ENCODE measurements at regions not wholly inside any gene's neighbourhood (a gene's known extent, or its start where the extent isn't known, plus 50 kb on each side); places are given as distances from the start of the nearest gene placed in this dataset.

- no peak overlapping the region for H3K4me3 ChIP-seq (ENCODE audit: low read depth in 1 of 2, low read length in 2 of 2)
- DNase-seq, result no peak
- H3K27ac ChIP-seq (ENCODE audit: low read length), result no peak overlapping the region
Observed at GRCh38 chr10:21402606-21403083, 122.8 kb downstream of the SKIDA1 start.

GRCh38 chr10:21401196-21401595 lies 124.3 kb downstream of the SKIDA1 start:
- DNase-seq, result no peak
- no peak overlapping the region for H3K4me3 ChIP-seq (ENCODE audit: low read depth in 1 of 2, low read length in 2 of 2)

More at GRCh38 chr10:21402606-21403083, 122.8 kb downstream of the SKIDA1 start:
- no peaks in the 10 kb centered on the region for H3K27me3 ChIP-seq (ENCODE audit: insufficient read depth, low read length, poor library complexity)
- no peaks in the 10 kb centered on the region for H4K20me1 ChIP-seq (ENCODE audit: insufficient read depth, low read length)
- no peak overlapping the region for H3K4me2 ChIP-seq (ENCODE audit: insufficient read depth, low read length)
- H3K9me3 ChIP-seq (ENCODE audit: insufficient read depth, low read length, severe bottlenecking), result no peaks in the 10 kb centered on the region
- no peak for ATAC-seq (ENCODE audit: insufficient read depth, low read depth)
- H2AFZ ChIP-seq (ENCODE audit: low read depth, low read length), result no peak overlapping the region
- H3K9ac ChIP-seq (ENCODE audit: low read depth, low read length), result no peak overlapping the region
- TF ChIP-seq CTCF (IDR thresholded peaks at IDR 0.05; ENCODE audit: borderline replicate concordance, extremely low read depth, low read length, poor library complexity, severe bottlenecking) (no peak), EZH2 (IDR thresholded peaks at IDR 0.05; ENCODE audit: borderline replicate concordance, low read depth, low read length, severe bottlenecking) (no peak)
- peaks cover 8% of the 10 kb centered on the region; the same call in 1 of the 2 replicates for H3K4me1 ChIP-seq (ENCODE audit: insufficient read depth, low read length)
- H3K79me2 ChIP-seq (ENCODE audit: insufficient read depth, low read length), result no peaks in the 10 kb centered on the region
- H3K36me3 ChIP-seq (ENCODE audit: insufficient read depth, low read length), result no peaks in the 10 kb centered on the region

GRCh38 chr10:21399392-21400035 lies 126.0 kb downstream of the SKIDA1 start:
- no peak overlapping the region for H3K9ac ChIP-seq (ENCODE audit: low read depth, low read length)
- no peak for ATAC-seq (ENCODE audit: insufficient read depth, low read depth)
- no peak overlapping the region for H2AFZ ChIP-seq (ENCODE audit: low read depth, low read length)
- H3K4me3 ChIP-seq (ENCODE audit: low read depth in 1 of 2, low read length in 2 of 2), result no peak overlapping the region
- H3K9me3 ChIP-seq (ENCODE audit: insufficient read depth, low read length, severe bottlenecking), result no peaks in the 10 kb centered on the region
- no peaks in the 10 kb centered on the region for H3K79me2 ChIP-seq (ENCODE audit: insufficient read depth, low read length)
- TF ChIP-seq EZH2 (IDR thresholded peaks at IDR 0.05; ENCODE audit: borderline replicate concordance, low read depth, low read length, severe bottlenecking) (no peak), CTCF (IDR thresholded peaks at IDR 0.05; ENCODE audit: borderline replicate concordance, extremely low read depth, low read length, poor library complexity, severe bottlenecking) (no peak)
- DNase-seq, result no peak
- H3K4me2 ChIP-seq (ENCODE audit: insufficient read depth, low read length), result no peak overlapping the region
- no peaks in the 10 kb centered on the region for H3K36me3 ChIP-seq (ENCODE audit: insufficient read depth, low read length)
- H3K27me3 ChIP-seq (ENCODE audit: insufficient read depth, low read length, poor library complexity), result no peaks in the 10 kb centered on the region
- no peaks in the 10 kb centered on the region for H4K20me1 ChIP-seq (ENCODE audit: insufficient read depth, low read length)
- H3K4me1 ChIP-seq (ENCODE audit: insufficient read depth, low read length), result no peaks in the 10 kb centered on the region
- no peak overlapping the region for H3K27ac ChIP-seq (ENCODE audit: low read length)

More at GRCh38 chr10:21401196-21401595, 124.3 kb downstream of the SKIDA1 start:
- TF ChIP-seq CTCF (IDR thresholded peaks at IDR 0.05; ENCODE audit: borderline replicate concordance, extremely low read depth, low read length, poor library complexity, severe bottlenecking) (no peak), EZH2 (IDR thresholded peaks at IDR 0.05; ENCODE audit: borderline replicate concordance, low read depth, low read length, severe bottlenecking) (no peak)
- ATAC-seq (ENCODE audit: insufficient read depth, low read depth), result no peak
- no peaks in the 10 kb centered on the region for H3K27me3 ChIP-seq (ENCODE audit: insufficient read depth, low read length, poor library complexity)
- no peaks in the 10 kb centered on the region for H3K79me2 ChIP-seq (ENCODE audit: insufficient read depth, low read length)
- H3K36me3 ChIP-seq (ENCODE audit: insufficient read depth, low read length), result no peaks in the 10 kb centered on the region
- H3K4me2 ChIP-seq (ENCODE audit: insufficient read depth, low read length), result no peak overlapping the region
- no peak overlapping the region for H3K27ac ChIP-seq (ENCODE audit: low read length)
- no peak overlapping the region for H2AFZ ChIP-seq (ENCODE audit: low read depth, low read length)
- no peaks in the 10 kb centered on the region for H4K20me1 ChIP-seq (ENCODE audit: insufficient read depth, low read length)
- no peak overlapping the region for H3K9ac ChIP-seq (ENCODE audit: low read depth, low read length)
- no peaks in the 10 kb centered on the region for H3K9me3 ChIP-seq (ENCODE audit: insufficient read depth, low read length, severe bottlenecking)
- no peaks in the 10 kb centered on the region for H3K4me1 ChIP-seq (ENCODE audit: insufficient read depth, low read length)

All from DND-41 (cell line).